ENCODE measurements at regions not wholly inside any gene's neighbourhood (a gene's known extent, or its start where the extent isn't known, plus 50 kb on each side); places are given as distances from the start of the nearest gene placed in this dataset.

- TF ChIP-seq POLR2A (IDR thresholded peaks at IDR 0.05) = no peak
- TF ChIP-seq, protein P1, sequence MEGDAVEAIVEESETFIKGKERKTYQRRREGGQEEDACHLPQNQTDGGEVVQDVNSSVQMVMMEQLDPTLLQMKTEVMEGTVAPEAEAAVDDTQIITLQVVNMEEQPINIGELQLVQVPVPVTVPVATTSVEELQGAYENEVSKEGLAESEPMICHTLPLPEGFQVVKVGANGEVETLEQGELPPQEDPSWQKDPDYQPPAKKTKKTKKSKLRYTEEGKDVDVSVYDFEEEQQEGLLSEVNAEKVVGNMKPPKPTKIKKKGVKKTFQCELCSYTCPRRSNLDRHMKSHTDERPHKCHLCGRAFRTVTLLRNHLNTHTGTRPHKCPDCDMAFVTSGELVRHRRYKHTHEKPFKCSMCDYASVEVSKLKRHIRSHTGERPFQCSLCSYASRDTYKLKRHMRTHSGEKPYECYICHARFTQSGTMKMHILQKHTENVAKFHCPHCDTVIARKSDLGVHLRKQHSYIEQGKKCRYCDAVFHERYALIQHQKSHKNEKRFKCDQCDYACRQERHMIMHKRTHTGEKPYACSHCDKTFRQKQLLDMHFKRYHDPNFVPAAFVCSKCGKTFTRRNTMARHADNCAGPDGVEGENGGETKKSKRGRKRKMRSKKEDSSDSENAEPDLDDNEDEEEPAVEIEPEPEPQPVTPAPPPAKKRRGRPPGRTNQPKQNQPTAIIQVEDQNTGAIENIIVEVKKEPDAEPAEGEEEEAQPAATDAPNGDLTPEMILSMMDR (IDR thresholded peaks at IDR 0.05) = no peak
Measured at GRCh38 chr18:31217038-31217849, 54.6 kb upstream of the DSC1 start.

All from testis (tissue), 2 donors.